ENCODE measurements at regions not wholly inside any gene's neighbourhood (a gene's known extent, or its start where the extent isn't known, plus 50 kb on each side); places are given as distances from the start of the nearest gene placed in this dataset.
A peak's percentile ranks its signal among the peaks of the same experiment; 100 is the strongest.

- no peaks in the 10 kb centered on the region for H3K27me3 ChIP-seq (ENCODE audit: control insufficient read depth, insufficient read depth, low read length)
- H3K9ac ChIP-seq (ENCODE audit: low read length in 3 of 3): no peak overlapping the region
- FAIRE-seq (peak; percentile 13), DNase-seq (no peak)
- H3K4me1 ChIP-seq (ENCODE audit: control insufficient read depth in 2 of 3, insufficient read depth in 2 of 3, low read depth in 1 of 3, low read length in 3 of 3): no peaks in the 10 kb centered on the region
- no peak overlapping the region for H3K27ac ChIP-seq (ENCODE audit: low read depth in 2 of 2, low read length in 2 of 2)
- H3K4me3 ChIP-seq (ENCODE audit: low read length in 3 of 3): no peak overlapping the region
- no peaks in the 10 kb centered on the region for H3K36me3 ChIP-seq (ENCODE audit: control insufficient read depth in 2 of 3, insufficient read depth in 3 of 3, low read length in 3 of 3)
- H3K9me3 ChIP-seq (ENCODE audit: control insufficient read depth in 2 of 3, insufficient read depth in 1 of 3, low read length in 3 of 3): peaks cover 0 to 7% (median 0%) of the 10 kb centered on the region in 3 donors
- intact Hi-C loops (cut with DNase I): loop anchor here (10.0 kb wide), 1 partner anchor 114 kb away; no protein-coding TSS in a partner anchor
- TF ChIP-seq CTCF (IDR thresholded peaks at IDR 0.05; ENCODE audit: borderline replicate concordance, extremely low read depth, insufficient read depth): no peak
These were observed 106.3 kb downstream of the PERP start for GRCh38 chr6:138000941-138001340.

GRCh38 chr6:138001750-138002349 lies 105.4 kb downstream of the PERP start:
- Histone ChIP-seq H3K36me3 (ENCODE audit: control insufficient read depth in 2 of 3, insufficient read depth in 3 of 3, low read length in 3 of 3) (no peaks in the 10 kb centered on the region), H3K4me3 (ENCODE audit: low read length in 3 of 3) (no peak overlapping the region), H3K9me3 (ENCODE audit: control insufficient read depth in 2 of 3, insufficient read depth in 1 of 3, low read length in 3 of 3) (peaks cover 0 to 7% (median 0%) of the 10 kb centered on the region in 3 donors), H3K9ac (ENCODE audit: low read length in 3 of 3) (no peak overlapping the region), H3K27me3 (ENCODE audit: control insufficient read depth, insufficient read depth, low read length) (no peaks in the 10 kb centered on the region), H3K4me1 (ENCODE audit: control insufficient read depth in 2 of 3, insufficient read depth in 2 of 3, low read depth in 1 of 3, low read length in 3 of 3) (no peaks in the 10 kb centered on the region), H3K27ac (ENCODE audit: low read depth in 2 of 2, low read length in 2 of 2) (no peak overlapping the region)
- peak; percentile 84 for TF ChIP-seq CTCF (IDR thresholded peaks at IDR 0.05; ENCODE audit: borderline replicate concordance, extremely low read depth, insufficient read depth)
- DNase-seq (peak in 4 of 5 donors; percentile 54 to 69 (median 60)), FAIRE-seq (peak; percentile 92)
- intact Hi-C loops (cut with DNase I): loop anchor here (10.0 kb wide), 1 partner anchor 113 kb away; no protein-coding TSS in a partner anchor

DNA sequence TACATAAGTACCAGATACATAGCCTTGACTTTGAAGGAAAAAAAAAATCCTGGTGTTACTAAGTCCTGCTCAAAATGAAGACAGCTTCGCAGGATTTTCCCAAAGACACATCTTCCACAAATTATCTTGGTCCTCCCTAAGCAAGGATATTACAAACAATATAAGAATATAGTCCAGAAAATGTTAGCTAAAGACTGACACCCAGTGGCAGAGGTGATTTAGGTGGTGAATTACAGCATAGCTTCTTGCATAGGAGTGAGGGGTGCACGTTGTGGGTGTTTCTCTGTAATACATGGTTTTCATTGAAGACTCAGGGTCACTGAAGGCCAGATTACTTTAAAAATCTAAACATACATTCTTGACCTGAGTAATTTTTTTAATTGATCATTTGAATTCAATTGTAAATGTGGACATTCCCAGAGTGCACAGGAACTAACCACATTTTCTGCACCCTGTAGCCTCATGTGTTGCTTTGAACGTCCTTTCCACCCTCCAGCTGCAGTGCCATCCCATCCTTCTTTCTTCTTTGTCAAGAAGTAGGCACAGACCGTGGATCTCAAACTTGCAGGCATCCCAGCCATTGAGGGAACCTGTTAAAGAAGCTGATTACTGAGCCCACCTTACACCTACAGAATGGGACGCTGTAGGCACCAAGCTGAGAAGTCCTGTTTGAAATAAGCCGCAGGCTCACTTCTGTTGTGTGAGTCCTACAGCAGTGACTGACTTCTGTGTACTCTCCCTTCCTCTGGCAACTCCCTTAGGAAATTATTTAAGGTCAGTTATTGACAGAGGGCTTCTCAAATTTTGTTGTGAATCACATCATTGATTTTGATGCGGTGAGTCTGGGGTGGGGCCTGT lies 102.6 kb downstream of the PERP start:
- H3K9me3 ChIP-seq (ENCODE audit: control insufficient read depth in 2 of 3, insufficient read depth in 1 of 3, low read length in 3 of 3): no peaks in the 10 kb centered on the region
- DNase-seq (peak in 2 of 5 donors; percentile 29 to 46), FAIRE-seq (no peak)
- no peaks in the 10 kb centered on the region for H3K4me1 ChIP-seq (ENCODE audit: control insufficient read depth in 2 of 3, insufficient read depth in 2 of 3, low read depth in 1 of 3, low read length in 3 of 3)
- H3K4me3 ChIP-seq (ENCODE audit: low read length in 3 of 3): no peak overlapping the region
- H3K36me3 ChIP-seq (ENCODE audit: control insufficient read depth in 2 of 3, insufficient read depth in 3 of 3, low read length in 3 of 3): no peaks in the 10 kb centered on the region
- H3K27ac ChIP-seq (ENCODE audit: low read depth in 2 of 2, low read length in 2 of 2): no peak overlapping the region
- intact Hi-C loops (cut with DNase I): loop anchor here (10.0 kb wide), 1 partner anchor 110 kb away; no protein-coding TSS in a partner anchor
- no peaks in the 10 kb centered on the region for H3K27me3 ChIP-seq (ENCODE audit: control insufficient read depth, insufficient read depth, low read length)
- H3K9ac ChIP-seq (ENCODE audit: low read length in 3 of 3): no peak overlapping the region
- no peak for TF ChIP-seq CTCF (IDR thresholded peaks at IDR 0.05; ENCODE audit: borderline replicate concordance, extremely low read depth, insufficient read depth)
